Psoas muscle (tissue), 7 donors: ENCODE measurements at regions not wholly inside any gene's neighbourhood (a gene's known extent, or its start where the extent isn't known, plus 50 kb on each side); places are given as distances from the start of the nearest gene placed in this dataset.

ENCODE experiments used
- ATAC-seq, 4 donors: fragments of 200-7000 bp; cut with Tn5 transposase; one replicate each; pipeline ENCODE4 v1.9.1; 2020; ENCODE audit warnings: moderate library complexity in 3 of 4, mild to moderate bottlenecking in 2 of 4
- DNase-seq, 2 donors: peaks; one replicate each; pipeline ENCODE4 v3.0.0-alpha.2; 2020
- H3K27ac ChIP-seq: fragments of 200-600 bp; one replicate; pipeline ENCODE4 v1.8.0; 2022
- H3K27me3 ChIP-seq, 3 donors: fragments of 200-600 bp in 1 of 3; one replicate each; pipeline versions ENCODE4 v1.6.1 to v1.8.0; 2013 to 2022; ENCODE audit warnings: low read length in 2 of 3, mild to moderate bottlenecking in 2 of 3, moderate library complexity in 1 of 3; ENCODE audit not compliant: insufficient read depth in 3 of 3
- H3K36me3 ChIP-seq, 2 donors: fragments of 200-600 bp in 1 of 2; one replicate each; pipeline versions ENCODE4 v1.6.1 to v1.8.0; 2013 to 2022; ENCODE audit warnings: low read depth in 1 of 2, mild to moderate bottlenecking in 1 of 2, moderate library complexity in 1 of 2; ENCODE audit not compliant: insufficient read depth in 1 of 2
- H3K4me1 ChIP-seq: fragments of 200-600 bp; one replicate; pipeline ENCODE4 v1.8.0; 2022
- H3K4me3 ChIP-seq: fragments of 200-600 bp; one replicate; pipeline ENCODE4 v1.8.0; 2022; ENCODE audit warnings: mild to moderate bottlenecking
- H3K9me3 ChIP-seq: fragments of 200-600 bp; one replicate; pipeline ENCODE4 v1.8.0; 2022
- WGBS, 3 donors: extraction: QIAGEN DNeasy Blood & Tissue Kit; methylation state at CpG; one replicate each; pipeline versions ENCODE4 v1.1.6 to v1.1.7; 2013; 5-methylcytosine and 5-hydroxymethylcytosine counted together
- intact Hi-C, 2 donors: fragments of 100-400 bp; cut with DNase I; formaldehyde crosslinking; loops; one replicate each; pipeline versions ENCODE4 v1.11.0 to v1.14.2; 2022
- TF ChIP-seq, protein P1 (sequence below): fragments of 200-600 bp; IDR thresholded peaks from one replicate; pipeline ENCODE4 v1.8.0; 2022; ENCODE audit warnings: antibody characterized with exemption
- donor health status: healthy with polysubstance abuse.
- donor health status: DM: no; HTN: no; CAD: no; lungs with moderate emphysema.
- donor health status: Bipolar disorder and iron deficiency.
- donor health status: healthy.
- donor health status: DM: yes; HTN: yes; CAD: no.
- donor health status: DM: no; HTN: no; CAD: no.
- donor health status: DM: yes; HTN: yes; CAD: no.

DNA sequence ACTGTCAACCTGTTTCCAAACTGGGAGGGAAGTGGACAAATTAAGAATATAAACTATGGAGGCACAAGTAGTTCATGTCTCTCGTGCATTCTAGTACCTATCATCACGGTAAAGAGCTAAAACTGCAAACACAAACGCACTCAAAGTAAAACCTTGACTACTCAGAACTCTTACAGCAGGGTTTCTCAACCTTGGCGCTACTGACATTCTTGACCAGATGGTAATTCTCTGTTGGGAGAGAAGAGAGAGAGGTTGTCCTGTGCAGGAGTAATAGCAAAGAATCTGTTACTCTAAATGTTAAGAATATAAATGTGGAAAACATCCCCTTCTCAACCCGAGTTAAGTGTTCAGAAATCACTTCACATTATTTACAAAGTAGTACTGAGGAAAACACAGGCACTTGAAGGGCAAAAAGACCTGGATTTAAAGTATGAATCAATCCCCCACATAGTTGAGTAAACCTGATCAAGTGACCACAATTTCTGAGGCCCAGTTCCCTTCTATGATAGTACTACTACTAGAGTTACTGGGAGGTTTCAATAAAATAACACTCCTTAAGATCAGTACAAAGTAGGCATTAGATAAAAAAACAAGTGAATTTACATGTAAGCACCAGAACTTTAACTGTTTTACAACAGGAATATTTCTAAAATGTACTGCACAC is 73.1 kb upstream of the ARHGAP32 start:
- H3K27ac ChIP-seq: no peak overlapping the region
- H3K4me3 ChIP-seq: no peak overlapping the region
- no peaks in the 10 kb centered on the region for H3K27me3 ChIP-seq
- H3K9me3 ChIP-seq: no peaks in the 10 kb centered on the region
- no peaks in the 10 kb centered on the region for H3K4me1 ChIP-seq
- DNase-seq (no peak), ATAC-seq (no peak)
- 83 to 86% (median 84%) methylated on average over 5 of the region's 5 CpGs for WGBS, 3 donors
- TF ChIP-seq, protein P1, sequence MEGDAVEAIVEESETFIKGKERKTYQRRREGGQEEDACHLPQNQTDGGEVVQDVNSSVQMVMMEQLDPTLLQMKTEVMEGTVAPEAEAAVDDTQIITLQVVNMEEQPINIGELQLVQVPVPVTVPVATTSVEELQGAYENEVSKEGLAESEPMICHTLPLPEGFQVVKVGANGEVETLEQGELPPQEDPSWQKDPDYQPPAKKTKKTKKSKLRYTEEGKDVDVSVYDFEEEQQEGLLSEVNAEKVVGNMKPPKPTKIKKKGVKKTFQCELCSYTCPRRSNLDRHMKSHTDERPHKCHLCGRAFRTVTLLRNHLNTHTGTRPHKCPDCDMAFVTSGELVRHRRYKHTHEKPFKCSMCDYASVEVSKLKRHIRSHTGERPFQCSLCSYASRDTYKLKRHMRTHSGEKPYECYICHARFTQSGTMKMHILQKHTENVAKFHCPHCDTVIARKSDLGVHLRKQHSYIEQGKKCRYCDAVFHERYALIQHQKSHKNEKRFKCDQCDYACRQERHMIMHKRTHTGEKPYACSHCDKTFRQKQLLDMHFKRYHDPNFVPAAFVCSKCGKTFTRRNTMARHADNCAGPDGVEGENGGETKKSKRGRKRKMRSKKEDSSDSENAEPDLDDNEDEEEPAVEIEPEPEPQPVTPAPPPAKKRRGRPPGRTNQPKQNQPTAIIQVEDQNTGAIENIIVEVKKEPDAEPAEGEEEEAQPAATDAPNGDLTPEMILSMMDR: no peak
- intact Hi-C loops: no loop called here
- H3K36me3 ChIP-seq: no peaks in the 10 kb centered on the region

DNA sequence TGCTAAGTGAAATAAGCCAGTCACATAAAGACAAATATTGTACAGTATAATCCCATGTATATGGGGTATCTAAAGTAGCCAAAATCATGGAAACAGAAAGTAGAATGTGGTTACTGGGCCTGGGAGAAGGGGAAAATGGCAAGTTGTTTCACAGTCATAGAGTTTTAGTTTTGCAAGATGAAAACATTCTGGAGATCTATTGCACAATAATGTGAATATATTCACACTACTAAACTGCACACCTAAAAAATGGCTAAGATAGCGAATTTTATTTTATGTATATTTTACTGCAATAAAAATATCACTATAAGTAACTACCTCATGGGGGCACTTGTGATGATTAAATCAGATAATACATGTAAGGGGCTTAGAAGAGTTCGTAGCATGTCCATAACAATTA is 72.0 kb upstream of the ARHGAP32 start:
- H3K4me3 ChIP-seq: no peak overlapping the region
- intact Hi-C loops: no loop called here
- no peaks in the 10 kb centered on the region for H3K9me3 ChIP-seq
- no peaks in the 10 kb centered on the region for H3K4me1 ChIP-seq
- H3K27ac ChIP-seq: no peak overlapping the region
- H3K27me3 ChIP-seq: no peaks in the 10 kb centered on the region
- ATAC-seq: no peak
- no peaks in the 10 kb centered on the region for H3K36me3 ChIP-seq
- TF ChIP-seq, protein P1: no peak
- 94 to 99% (median 98%) methylated on average over 2 of the region's 2 CpGs for WGBS, 3 donors
- no peak for DNase-seq

GRCh38 chr11:129260750-129261149 is 68.6 kb upstream of the ARHGAP32 start:
- DNase-seq (no peak), ATAC-seq (no peak)
- Histone ChIP-seq H3K27ac (no peak overlapping the region), H3K4me1 (no peaks in the 10 kb centered on the region), H3K4me3 (no peak overlapping the region), H3K9me3 (no peaks in the 10 kb centered on the region), H3K27me3 (no peaks in the 10 kb centered on the region), H3K36me3 (no peaks in the 10 kb centered on the region)
- intact Hi-C loops: no loop called here
- TF ChIP-seq, protein P1: no peak
- WGBS, 3 donors: 83 to 90% (median 84%) methylated on average over 1 of the region's 1 CpG

GRCh38 chr11:129259931-129260348 is 67.8 kb upstream of the ARHGAP32 start:
- TF ChIP-seq, protein P1: no peak
- no peaks in the 10 kb centered on the region for H3K36me3 ChIP-seq
- H3K4me3 ChIP-seq: no peak overlapping the region
- H3K27me3 ChIP-seq: no peaks in the 10 kb centered on the region
- 94 to 97% (median 94%) methylated on average over 3 of the region's 3 CpGs for WGBS, 3 donors
- no peak for ATAC-seq
- intact Hi-C loops: no loop called here
- H3K27ac ChIP-seq: no peak overlapping the region
- no peaks in the 10 kb centered on the region for H3K9me3 ChIP-seq
- H3K4me1 ChIP-seq: no peaks in the 10 kb centered on the region
- no peak for DNase-seq

DNA sequence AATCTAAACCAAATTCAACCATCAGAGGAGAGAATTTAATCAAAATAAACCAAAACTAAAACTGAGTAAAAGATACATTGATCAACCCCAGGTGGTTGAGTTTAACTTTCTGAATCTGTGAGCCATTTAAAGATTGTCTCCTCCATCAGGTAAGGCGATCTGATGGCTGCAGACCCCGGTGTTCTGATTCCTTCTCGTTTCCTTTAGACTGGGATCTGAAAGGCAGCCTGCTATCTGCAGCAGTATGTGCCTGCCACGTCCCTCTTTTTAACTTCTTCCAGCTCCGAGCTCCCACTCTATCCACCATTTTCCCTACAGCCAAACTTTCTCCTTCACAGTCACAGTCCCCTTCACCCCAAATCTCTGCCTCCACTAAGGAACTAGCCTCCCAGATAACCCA is 66.1 kb upstream of the ARHGAP32 start:
- 71 to 80% (median 73%) methylated on average over 5 of the region's 5 CpGs for WGBS, 3 donors
- Histone ChIP-seq H3K36me3 (no peaks in the 10 kb centered on the region), H3K27ac (no peak overlapping the region), H3K4me1 (no peaks in the 10 kb centered on the region), H3K9me3 (no peaks in the 10 kb centered on the region), H3K27me3 (no peaks in the 10 kb centered on the region), H3K4me3 (no peak overlapping the region)
- TF ChIP-seq, protein P1: no peak
- DNase-seq (no peak), ATAC-seq (no peak)
- intact Hi-C loops: no loop called here
